ENCODE measurements at regions not wholly inside any gene's neighbourhood (a gene's known extent, or its start where the extent isn't known, plus 50 kb on each side); places are given as distances from the start of the nearest gene placed in this dataset.

DNA sequence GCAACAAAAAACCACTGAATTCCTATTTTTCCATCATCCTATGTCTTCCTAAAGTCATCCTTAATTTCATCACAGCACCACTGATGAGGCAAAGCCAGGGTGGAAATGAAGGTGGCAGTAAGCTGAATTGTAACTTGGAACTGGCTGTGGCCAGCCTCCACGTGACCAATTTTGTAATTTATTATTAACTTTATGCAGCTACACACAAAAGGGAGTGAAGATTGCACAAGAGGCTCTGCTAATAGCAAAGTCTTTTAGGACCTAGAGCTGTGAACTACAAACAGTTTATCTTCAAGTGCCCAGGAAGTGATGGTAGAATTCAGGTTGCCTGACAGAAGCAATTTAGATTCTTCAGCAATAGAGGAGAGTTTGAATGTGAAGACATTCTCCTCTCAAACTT is 176.4 kb downstream of the CCDC71L start:
- peak; percentile 58 for DNase-seq (ENCODE audit: low spot score)

DNA sequence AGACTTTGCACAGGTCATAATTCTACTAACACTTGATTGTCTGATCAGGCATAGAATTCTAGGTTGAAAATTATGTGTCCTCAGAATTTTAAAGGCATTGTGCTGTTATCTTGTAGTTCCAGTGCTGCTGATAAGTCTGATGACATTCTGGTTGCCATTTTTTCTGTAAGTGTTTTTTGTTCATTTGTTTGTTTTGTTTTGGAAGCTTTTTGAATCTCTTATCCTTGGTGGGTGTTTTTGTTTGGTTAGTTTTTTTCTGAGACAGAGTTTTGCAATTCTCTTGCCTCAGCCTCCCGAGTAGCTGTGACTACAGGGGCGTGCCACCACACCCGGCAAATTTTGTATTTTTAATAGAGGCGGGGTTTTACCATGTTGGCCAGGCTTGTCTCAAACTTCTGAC is 178.9 kb downstream of the CCDC71L start:
- DNase-seq (ENCODE audit: low spot score): no peak

DNA sequence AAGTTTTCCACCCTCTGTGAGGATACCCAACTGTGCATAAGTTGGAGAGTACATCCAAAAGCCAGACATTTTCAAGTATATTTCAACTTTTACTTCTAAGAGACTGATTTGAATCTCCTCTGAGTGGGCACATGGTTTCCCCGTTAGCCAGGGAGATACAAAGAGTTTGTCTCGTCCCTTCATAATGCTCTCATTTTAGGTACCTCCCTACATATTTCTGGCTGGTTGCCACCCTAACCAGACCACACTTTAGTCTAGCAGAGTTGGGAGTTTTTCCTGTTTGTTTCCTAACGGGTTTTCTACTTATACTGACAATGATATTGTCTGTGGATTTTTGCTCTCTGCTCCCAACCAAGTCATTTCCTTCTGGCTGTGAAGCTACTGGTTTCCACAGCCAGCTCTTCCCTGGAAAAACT is 180.3 kb downstream of the CCDC71L start:
- DNase-seq (ENCODE audit: low spot score): no peak

DNA sequence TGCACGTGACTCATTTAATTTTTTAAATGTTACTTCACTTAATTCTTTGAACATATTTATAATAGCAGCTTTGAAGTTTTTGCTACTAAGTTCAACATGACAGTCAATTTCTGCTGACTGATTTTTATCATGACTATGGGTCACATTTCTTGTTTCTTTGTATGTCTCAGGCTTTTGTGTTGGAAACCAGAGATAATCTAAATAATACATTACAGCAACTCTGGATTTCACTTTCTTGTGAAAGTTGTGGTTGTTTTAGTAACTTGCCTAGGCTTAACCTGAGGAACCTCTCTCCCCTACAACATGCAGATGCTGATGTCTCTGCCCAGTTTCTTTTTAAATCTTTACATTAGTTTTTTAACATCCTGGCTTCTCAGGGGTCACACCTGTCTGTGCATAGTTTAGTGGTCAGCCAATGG is 180.8 kb downstream of the CCDC71L start:
- no peak for DNase-seq (ENCODE audit: low spot score)

DNA sequence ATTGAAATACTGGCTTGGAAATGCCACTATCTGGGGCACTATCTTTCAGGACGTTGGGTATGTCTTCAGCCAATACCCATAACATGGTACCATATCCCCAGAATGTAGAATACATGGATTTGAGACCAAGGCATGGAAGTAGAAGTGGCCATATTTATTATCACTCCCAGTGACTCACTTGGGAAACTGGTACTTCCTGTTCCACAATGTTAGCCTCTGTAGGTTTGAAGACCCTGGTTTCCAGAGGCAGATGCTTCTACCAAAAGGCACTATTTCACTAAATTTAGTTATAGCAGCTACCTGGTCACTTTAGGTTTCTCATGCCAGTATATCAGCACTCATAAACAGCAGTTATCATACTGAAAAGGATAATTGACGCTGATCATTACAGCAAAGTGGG is 184.2 kb downstream of the CCDC71L start:
- no peak for DNase-seq (ENCODE audit: low spot score)

DNA sequence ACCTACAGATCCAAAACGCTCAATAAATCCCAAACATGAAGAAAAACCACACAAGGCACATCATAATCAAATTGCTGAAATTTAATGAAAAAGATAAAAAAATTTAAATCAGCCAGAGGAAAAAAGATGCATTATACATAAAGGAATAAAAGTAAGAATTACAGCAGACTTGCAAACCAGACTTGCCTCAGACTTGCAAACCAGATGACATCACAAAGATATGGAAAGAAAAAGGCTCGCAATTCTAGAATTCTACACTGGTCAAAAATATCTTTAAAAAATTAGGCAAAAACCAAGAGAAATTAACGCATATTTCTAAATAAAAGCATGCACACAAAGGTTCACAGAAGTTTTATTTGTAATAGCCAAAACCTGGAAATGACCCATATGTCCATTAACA is 188.0 kb upstream of the NAMPT start:
- no peak for DNase-seq (ENCODE audit: low spot score)

DNA sequence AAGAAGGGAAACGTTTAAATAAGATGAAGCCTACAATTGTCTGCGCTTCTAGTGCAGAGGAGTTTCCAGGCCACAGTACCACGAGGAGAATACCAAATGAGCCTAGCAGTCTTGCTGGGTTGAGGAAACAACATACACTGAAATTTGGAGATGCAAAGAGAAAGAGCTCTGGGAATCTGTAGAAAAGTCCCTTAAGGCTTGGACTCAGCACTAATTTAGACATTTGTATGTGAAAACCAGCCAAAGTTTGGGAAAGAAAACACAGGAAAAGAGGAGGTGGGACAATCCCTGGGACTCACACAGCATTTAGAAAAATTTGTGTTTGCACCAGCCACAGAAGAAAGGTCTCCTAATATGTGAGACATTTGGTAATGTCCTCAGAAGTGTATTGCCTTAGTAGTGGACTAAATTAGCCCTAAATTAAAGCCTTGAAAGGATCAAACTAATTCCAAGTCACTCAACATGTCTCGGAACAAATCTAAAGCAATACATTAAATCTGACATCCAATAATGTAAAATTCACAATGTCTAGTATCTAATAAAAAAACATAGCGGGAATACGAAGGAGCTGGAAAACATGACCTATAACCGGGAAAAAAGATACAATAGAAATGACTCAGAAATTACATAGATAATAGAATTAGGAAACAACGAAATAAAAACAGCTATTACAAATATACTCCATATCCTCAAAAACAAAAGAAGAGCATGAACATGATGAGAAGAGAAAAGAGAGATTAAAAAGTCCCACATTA is 187.1 kb upstream of the NAMPT start:
- no peak for DNase-seq (ENCODE audit: low spot score)

DNA sequence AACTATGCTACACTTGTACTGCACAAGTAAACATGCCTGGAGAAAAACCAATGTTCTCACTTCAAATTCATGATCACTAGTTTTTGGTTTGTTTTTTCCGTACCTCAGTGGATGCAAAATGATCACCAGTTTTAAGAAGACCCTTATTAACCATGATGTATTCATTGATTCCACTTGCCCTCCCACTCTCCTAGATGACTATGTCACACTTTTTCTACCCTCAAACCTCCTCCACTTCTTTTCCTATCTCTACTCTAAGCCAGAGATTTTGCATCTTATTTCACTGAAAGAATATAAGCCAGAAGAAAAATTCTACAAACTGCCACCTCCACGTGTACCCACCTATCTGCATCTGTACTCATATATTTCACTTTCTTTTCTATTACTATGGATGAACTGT is 186.2 kb upstream of the NAMPT start:
- DNase-seq (ENCODE audit: low spot score): no peak

DNA sequence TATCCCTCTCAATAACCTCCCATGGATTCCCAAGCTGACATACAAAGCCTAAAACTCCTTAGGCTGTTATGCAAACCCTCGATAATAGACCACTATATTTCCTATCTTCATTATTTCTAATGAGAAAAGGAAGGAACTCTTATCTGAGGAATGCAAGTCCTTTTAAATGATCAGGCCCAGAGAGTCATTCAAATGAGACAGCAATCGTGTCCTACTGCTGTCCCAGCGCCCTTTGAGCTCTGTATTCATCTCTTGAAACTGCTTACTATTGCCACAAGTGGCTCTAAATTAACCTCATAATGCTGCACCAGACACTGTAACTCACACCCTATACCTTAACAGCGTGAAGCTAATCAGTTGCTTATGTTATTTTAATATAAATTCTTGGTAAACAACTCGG is 182.1 kb upstream of the NAMPT start:
- no peak for DNase-seq (ENCODE audit: low spot score)

DNA sequence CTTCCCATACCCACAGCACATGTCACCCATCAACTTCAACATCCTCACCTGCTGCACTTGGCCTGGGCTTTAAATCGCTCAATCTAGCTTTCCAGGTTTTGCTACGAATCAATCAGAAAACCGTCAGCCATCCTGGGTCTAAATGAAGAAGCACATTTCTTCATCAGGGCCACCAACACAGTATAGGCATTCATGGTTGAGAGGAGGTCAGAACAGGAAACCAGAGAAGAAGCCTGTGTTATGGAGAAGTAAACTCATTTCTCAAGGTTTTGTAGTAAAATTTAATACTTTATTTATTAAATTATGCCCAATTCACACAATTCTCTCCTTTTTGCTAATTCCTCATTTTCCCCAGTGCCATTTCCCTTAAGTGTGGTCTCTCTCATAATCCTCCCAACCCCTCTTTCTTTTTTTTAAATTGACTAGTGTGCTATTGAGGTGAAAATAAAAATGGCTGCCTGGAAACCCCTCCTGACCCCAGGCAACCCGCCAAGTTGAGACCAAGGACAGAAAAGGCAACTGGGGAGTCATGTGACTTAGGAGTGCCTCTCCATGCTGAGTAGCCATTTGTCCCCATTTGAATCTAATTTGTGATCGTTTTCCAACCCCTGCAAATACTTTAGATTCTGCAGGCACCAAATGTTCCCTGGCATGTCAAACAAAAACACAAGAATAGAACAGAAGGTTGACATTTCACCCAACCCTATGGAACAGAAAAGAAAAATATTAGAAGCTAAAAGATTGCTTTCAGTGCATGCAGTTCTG is 181.1 kb upstream of the NAMPT start:
- DNase-seq (ENCODE audit: low spot score): no peak

DNA sequence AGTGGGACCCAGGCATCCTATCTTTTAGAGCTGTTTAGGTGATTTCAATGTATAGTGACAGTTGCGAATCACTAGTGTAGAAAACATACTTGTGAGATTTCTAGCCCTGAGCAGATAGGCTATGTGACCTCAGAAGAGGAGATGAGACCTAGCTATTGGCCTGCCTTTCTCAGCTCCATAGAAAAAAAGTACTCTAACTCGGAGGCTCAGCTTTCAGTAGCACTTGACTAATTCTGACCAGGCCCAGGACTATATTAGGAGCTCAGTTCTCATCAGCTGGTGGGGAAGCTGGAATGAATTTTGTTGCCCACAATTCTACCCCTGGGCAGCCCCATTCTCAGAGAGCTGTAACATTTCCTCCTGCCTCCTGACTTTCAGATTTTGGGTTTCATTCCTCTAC is 179.9 kb upstream of the NAMPT start:
- DNase-seq (ENCODE audit: low spot score): no peak

DNA sequence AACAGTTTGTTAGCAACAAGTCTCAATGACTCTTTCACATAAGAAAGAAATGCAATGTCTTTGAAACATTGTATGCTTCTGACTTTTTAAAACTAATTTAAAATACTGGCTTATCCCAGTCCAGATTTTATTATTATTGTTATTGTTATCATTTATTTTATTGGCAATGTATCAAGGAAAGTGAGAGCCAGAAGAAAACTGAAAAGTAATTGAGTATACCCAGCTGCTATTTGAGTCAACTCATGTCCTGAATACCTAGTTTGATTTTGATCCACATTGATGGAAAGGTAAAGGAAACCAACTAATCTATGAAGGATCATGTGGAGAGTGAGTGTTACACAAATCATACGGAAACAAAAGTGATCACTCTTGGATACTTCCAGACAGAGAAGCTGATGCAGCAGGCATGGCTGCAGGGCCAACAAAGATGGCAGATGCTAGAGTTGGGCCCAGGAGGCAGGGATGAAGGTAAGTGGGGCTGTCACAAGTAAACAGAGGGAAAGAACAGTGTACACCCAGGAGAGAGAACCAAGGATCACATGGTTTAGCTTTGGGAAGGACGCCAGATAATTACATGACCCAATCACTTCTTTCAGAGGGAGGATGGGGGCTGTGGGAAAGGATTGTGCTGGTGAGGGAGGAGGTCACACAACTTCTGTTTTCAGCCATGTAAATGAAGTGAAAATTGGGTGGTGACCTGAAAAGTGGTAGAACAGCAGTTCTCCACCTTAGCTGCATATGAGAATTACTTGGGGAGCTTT is 179.2 kb upstream of the NAMPT start:
- DNase-seq (ENCODE audit: low spot score): no peak

DNA sequence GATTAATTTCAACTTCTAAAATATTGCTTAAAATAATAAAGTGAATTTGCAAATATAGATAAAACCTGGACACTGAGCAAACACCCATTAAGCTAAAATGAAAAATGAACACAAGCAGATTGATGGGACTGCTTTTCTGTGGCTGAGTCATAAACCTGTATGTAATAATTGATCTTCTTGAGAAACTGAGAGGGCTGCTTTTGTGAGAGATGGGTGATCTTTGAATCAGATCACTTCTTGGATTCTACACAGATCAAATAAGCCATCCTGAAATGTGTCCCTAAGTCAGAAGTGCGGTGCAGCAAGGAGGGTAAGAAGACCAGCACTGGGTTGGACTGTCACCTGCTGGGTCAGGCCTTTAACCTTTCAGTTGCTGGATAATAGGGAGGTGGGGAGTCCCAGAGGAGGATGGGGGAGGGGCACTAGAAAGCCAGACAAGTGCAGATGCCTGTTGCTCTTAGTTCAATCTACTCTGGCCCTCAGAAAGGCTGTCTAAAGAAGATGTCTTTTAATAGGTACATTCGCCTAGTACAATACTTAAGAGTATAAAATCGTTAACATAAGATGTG is 178.2 kb upstream of the NAMPT start:
- no peak for DNase-seq (ENCODE audit: low spot score)

DNA sequence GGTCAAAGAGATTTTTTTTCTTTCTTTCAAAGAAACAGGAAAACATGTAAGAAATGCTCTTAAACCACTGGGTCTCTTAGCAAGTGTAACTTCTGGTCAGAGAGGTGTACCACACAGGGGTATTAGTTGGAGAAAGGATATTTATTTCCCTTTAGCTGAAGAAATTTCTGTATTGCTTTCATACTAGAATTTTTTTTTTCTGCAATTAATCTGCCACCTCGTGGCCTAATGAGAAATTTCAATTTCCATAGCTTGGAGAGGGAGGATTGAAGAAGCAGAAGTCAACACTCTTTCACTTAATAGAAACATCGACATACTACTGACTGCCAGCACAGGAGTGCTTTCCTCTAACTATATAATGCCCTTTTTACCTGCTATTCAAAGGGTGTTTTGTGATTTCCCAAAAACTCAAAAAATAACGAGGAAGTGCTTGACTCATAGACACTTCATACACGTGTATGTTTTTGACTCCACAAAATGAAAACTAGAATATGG is 177.6 kb upstream of the NAMPT start:
- DNase-seq (ENCODE audit: low spot score): no peak

DNA sequence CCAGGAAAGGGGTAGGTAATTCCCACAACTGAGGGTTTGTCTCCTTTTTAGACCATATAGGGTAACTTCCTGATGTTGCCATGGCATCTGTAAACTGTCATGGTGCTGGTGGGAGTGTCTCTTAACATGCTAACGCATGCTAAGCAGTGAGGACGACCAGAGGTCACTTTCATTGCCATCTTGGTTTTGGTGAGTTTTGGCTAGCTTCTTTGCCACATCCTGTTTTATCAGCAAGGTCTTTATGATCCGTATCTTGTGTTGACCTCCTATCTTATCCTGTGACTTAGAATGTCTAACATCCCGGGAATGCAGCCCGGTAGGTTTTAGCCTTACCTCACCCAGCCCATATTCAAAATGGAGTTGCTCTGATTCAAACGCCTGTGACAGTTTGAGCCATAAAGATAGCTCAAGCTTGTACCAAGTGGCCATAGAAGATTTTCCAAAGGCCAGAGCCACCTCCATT is 176.0 kb upstream of the NAMPT start:
- DNase-seq (ENCODE audit: low spot score): no peak

DNA sequence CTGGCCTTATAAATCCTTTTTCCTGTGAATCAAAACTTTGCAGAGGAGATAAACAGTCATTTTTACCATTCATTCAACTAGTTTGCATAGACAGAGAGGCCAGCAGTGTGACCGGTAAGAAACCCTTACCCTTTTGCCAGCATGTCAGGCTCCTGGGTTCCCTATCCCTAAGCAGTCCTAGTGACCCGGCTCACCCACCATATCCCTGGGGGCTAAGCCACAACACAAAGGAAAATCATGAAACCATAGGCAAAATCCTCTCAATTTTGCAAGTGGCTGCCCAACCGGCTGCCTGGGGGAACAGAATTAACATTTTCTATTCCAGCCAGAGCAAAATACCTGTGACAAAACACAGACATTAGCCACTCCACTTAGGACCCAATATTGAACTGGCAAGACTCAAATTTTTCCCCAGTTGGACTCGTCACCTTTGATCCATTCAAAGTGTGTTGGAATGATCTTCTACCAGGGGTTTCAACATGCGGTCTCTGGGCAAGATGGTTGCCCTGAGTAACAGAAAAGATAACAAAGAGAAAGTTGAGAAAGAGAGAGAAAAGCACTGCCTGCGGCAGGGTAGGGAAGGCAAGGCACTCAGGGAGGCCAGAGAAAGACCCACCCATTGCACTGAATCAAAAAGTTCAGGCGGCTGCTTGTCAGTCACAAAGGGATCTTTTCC is 174.8 kb upstream of the NAMPT start:
- no peak for DNase-seq (ENCODE audit: low spot score)

DNA sequence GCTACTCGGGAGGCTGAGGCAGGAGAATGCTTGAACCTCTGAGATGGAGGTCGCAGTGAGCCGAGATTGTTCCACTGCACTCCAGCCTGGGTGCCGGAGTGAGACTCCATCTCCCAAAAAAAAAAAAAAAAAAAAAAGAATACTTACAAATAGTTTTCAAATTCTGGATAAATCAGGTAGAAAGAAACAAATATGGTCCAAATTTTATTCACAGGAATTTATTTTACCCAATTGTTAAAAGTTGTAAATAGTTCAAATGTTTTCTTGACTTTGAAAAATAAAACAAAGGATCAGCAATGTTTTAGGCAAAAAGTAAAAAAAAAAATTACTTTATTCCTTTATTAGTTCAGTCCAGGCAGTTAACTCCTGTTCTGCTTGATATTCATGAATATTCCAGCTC is 172.9 kb upstream of the NAMPT start:
- DNase-seq (ENCODE audit: low spot score): no peak

DNA sequence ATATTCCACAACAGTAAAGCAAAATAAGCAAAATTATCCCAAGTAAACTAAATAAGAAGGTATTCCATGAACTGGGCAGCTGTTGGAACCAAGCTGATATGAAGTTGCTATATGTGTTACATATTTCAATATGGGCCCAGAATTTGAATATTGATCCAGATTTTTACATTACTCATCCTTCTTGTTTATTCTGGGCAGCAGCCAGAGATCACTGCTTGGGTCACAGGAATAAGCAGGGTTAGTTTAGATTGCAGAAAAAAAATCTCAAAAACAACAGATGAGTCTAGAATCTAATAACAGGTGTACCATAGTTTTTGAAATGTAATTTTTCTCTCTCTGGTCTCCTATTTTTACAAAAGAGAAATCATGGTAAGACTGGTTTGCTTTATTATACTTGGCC is 171.5 kb upstream of the NAMPT start:
- peak; percentile 69 for DNase-seq (ENCODE audit: low spot score)

DNA sequence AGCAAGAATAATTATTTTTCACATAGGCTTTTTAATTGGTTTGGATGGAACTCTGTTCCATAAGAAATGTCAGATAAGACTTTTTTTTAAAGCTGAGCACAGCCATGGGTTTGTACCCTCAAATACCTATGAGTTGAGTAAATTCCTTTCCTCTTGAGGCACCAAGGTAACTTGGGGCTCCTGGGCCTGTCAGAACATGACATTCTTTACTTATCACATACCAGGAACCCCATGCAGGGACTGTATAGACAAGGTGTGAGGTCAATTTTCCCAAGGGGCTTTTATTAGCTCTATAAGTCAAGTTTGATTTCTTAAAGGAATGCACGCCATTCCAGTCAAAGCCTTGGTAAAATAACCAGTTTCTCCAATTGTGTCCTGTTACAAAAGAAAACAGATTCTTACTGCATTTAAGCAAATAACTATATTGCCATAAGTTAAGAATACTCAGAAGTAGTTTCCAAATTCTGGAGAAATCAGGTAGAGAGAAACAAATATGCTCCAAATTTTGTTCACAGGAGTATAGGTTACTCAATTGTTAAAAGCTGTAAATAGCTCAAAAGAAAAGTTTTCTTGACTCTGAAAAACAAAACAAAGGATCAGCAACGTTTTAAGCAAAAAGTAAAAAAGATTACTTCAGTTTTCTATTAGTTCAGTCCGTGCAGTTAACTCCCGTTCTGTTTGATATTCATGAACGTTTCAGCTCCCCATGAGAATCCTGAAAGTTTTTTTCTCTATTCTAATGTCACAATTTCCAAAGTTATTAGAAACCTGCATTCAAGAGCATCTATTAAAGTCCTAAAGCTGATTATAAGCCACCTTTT is 167.5 kb upstream of the NAMPT start:
- no peak for DNase-seq (ENCODE audit: low spot score)

DNA sequence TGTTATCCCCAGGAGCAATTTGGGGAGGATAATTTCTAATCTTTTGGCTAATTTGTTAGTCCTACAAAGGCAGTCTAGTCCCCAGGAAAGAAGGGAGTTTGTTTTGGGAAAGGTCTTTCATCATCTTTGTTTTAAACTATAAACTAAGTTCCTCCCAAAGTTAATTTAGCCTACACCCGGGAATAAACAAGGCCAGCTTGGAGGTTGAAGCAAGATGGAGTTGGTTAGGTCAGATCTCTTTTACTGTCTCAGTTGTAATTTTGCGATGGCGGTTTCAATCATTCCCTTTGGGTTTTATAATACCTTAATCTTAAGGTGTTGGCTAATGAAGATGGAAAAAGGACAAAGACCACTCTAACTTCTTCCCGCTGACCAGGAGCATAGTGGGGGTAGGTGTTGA is 166.4 kb upstream of the NAMPT start:
- DNase-seq (ENCODE audit: low spot score): no peak

DNA sequence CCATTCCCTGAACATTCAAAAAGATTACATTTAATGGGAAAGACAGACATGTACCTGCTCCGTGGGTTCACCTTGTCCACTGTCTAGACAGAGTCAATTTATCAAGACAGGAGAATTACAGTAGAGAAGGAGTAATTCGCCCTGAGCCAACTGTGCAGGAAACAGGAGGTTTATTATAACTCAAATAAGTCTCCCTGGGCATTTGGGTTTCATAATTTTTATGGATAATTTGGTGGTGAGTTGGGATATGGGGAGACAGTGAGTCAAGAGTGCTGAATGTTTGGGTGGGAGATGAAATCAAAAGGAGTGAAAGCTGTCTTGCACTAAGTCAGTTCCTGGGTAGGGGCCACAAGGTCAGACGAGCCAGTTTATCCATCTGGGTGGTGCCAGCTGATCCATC is 165.9 kb upstream of the NAMPT start:
- no peak for DNase-seq (ENCODE audit: low spot score)

Data from mucosa of gallbladder (tissue), 1 donor.